ENCODE measurements at regions not wholly inside any gene's neighbourhood (a gene's known extent, or its start where the extent isn't known, plus 50 kb on each side); places are given as distances from the start of the nearest gene placed in this dataset.

DNA sequence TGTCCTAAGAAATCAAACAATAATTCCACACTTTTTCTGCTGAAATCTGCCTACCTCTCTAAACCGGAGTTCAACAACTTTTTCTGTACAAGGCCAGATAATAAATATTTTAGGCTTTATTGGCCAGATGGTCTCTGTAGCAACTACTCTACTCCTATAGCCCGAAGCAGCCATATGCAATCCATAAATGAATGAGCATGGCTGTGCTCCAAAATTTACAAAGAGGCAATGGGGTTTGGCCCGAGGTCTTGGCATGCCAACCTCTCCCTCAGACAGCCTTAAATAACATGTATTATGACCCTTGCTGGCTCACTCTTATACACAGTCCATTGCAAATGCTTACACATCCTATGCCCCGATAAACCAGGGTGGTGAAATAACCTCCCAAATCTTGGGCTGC lies 98.6 kb upstream of the GPM6A start:
- TF ChIP-seq, protein P1, sequence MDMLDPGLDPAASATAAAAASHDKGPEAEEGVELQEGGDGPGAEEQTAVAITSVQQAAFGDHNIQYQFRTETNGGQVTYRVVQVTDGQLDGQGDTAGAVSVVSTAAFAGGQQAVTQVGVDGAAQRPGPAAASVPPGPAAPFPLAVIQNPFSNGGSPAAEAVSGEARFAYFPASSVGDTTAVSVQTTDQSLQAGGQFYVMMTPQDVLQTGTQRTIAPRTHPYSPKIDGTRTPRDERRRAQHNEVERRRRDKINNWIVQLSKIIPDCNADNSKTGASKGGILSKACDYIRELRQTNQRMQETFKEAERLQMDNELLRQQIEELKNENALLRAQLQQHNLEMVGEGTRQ (CRISPR knock-in tag; IDR thresholded peaks at IDR 0.05) = no peak
- TF ChIP-seq NFE2L1 (CRISPR knock-in tag; IDR thresholded peaks at IDR 0.05) (no peak), ZBTB21 (CRISPR knock-in tag; IDR thresholded peaks at IDR 0.05; ENCODE audit: borderline replicate concordance) (no peak), FOXK1 (CRISPR knock-in tag; IDR thresholded peaks at IDR 0.05) (no peak), MYBL2 (CRISPR knock-in tag; IDR thresholded peaks at IDR 0.05) (no peak)
- TF ChIP-seq, protein P2, sequence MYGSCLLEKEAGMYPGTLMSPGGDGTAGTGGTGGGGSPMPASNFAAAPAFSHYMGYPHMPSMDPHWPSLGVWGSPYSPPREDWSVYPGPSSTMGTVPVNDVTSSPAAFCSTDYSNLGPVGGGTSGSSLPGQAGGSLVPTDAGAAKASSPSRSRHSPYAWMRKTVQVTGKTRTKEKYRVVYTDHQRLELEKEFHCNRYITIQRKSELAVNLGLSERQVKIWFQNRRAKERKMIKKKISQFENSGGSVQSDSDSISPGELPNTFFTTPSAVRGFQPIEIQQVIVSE (CRISPR knock-in tag; IDR thresholded peaks at IDR 0.05; ENCODE audit: borderline replicate concordance) = no peak
- no peaks in the 10 kb centered on the region for H3K36me3 Mint-ChIP-seq
- no peaks in the 10 kb centered on the region for H3K27me3 Mint-ChIP-seq (ENCODE audit: low read depth)
- H3K27ac Mint-ChIP-seq = no peak overlapping the region
- ChIA-PET POLR2A (no interaction called here), CTCF (no interaction called here)
- ATAC-seq (no peak), DNase-seq (ENCODE audit: low spot score) (no peak)
- no peak overlapping the region for H3K4me3 Mint-ChIP-seq
- H3K9me3 Mint-ChIP-seq = no peaks in the 10 kb centered on the region
- peaks cover 16% of the 10 kb centered on the region for H3K4me1 Mint-ChIP-seq

DNA sequence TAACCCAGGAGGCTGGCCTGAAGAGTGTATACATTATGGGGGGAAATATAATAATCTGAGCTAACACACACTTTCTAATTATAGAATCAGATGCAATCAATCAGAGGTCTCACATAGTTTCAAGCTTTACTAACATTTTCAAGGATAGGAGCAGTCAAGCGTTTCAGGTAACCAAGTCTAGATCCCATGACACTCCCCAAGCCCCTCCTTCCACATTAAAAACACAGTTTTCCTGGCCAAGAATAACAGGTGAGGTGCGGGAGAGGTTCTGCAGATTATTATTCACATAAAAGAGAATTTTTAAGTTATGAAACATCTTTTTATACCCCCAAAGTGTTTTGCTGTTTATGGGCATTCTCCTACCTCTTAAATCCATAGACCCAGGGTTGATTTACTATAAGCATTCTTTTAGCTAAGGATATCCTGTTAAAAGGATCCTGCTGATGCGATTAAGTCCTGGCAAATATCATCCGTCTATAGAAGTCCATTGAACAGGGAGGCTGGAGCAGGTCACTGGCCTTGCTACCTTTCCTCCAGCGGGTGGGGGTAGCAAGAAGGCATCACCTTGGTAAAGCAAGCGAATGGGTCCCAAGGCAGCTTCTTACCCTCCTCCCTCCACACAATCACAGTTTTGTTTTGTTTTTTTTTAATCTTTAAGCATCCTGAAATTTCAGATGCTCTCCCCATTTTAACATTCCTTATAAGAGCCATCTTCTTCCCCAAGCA lies 104.7 kb upstream of the GPM6A start:
- TF ChIP-seq, protein P3, sequence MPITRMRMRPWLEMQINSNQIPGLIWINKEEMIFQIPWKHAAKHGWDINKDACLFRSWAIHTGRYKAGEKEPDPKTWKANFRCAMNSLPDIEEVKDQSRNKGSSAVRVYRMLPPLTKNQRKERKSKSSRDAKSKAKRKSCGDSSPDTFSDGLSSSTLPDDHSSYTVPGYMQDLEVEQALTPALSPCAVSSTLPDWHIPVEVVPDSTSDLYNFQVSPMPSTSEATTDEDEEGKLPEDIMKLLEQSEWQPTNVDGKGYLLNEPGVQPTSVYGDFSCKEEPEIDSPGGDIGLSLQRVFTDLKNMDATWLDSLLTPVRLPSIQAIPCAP (CRISPR knock-in tag; IDR thresholded peaks at IDR 0.05) = no peak
- no peak for TF ChIP-seq NR1H2 (CRISPR knock-in tag; IDR thresholded peaks at IDR 0.05)
- TF ChIP-seq, protein P4, sequence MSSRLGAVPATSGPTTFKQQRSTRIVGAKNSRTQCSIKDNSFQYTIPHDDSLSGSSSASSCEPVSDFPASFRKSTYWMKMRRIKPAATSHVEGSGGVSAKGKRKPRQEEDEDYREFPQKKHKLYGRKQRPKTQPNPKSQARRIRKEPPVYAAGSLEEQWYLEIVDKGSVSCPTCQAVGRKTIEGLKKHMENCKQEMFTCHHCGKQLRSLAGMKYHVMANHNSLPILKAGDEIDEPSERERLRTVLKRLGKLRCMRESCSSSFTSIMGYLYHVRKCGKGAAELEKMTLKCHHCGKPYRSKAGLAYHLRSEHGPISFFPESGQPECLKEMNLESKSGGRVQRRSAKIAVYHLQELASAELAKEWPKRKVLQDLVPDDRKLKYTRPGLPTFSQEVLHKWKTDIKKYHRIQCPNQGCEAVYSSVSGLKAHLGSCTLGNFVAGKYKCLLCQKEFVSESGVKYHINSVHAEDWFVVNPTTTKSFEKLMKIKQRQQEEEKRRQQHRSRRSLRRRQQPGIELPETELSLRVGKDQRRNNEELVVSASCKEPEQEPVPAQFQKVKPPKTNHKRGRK (CRISPR knock-in tag; IDR thresholded peaks at IDR 0.05; ENCODE audit: borderline replicate concordance) = no peak
- TF ChIP-seq ZBTB21 (CRISPR knock-in tag; IDR thresholded peaks at IDR 0.05; ENCODE audit: borderline replicate concordance) = no peak
- TF ChIP-seq OVOL2 (CRISPR knock-in tag; IDR thresholded peaks at IDR 0.05; ENCODE audit: borderline replicate concordance) = no peak
- no peak for TF ChIP-seq ZNF138 (CRISPR knock-in tag; conservative IDR thresholded peaks at IDR 0.05)
- TF ChIP-seq, protein P5, sequence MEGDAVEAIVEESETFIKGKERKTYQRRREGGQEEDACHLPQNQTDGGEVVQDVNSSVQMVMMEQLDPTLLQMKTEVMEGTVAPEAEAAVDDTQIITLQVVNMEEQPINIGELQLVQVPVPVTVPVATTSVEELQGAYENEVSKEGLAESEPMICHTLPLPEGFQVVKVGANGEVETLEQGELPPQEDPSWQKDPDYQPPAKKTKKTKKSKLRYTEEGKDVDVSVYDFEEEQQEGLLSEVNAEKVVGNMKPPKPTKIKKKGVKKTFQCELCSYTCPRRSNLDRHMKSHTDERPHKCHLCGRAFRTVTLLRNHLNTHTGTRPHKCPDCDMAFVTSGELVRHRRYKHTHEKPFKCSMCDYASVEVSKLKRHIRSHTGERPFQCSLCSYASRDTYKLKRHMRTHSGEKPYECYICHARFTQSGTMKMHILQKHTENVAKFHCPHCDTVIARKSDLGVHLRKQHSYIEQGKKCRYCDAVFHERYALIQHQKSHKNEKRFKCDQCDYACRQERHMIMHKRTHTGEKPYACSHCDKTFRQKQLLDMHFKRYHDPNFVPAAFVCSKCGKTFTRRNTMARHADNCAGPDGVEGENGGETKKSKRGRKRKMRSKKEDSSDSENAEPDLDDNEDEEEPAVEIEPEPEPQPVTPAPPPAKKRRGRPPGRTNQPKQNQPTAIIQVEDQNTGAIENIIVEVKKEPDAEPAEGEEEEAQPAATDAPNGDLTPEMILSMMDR (IDR thresholded peaks at IDR 0.05) = no peak
- TF ChIP-seq, protein P6, sequence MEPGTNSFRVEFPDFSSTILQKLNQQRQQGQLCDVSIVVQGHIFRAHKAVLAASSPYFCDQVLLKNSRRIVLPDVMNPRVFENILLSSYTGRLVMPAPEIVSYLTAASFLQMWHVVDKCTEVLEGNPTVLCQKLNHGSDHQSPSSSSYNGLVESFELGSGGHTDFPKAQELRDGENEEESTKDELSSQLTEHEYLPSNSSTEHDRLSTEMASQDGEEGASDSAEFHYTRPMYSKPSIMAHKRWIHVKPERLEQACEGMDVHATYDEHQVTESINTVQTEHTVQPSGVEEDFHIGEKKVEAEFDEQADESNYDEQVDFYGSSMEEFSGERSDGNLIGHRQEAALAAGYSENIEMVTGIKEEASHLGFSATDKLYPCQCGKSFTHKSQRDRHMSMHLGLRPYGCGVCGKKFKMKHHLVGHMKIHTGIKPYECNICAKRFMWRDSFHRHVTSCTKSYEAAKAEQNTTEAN (CRISPR knock-in tag; IDR thresholded peaks at IDR 0.05) = no peak
- TF ChIP-seq, protein P7, sequence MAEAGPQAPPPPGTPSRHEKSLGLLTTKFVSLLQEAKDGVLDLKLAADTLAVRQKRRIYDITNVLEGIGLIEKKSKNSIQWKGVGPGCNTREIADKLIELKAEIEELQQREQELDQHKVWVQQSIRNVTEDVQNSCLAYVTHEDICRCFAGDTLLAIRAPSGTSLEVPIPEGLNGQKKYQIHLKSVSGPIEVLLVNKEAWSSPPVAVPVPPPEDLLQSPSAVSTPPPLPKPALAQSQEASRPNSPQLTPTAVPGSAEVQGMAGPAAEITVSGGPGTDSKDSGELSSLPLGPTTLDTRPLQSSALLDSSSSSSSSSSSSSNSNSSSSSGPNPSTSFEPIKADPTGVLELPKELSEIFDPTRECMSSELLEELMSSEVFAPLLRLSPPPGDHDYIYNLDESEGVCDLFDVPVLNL (CRISPR knock-in tag; IDR thresholded peaks at IDR 0.05; ENCODE audit: borderline replicate concordance, low read depth) = no peak
- TF ChIP-seq JAZF1 (CRISPR knock-in tag; IDR thresholded peaks at IDR 0.05) = no peak
- TF ChIP-seq TEAD1 (CRISPR knock-in tag; IDR thresholded peaks at IDR 0.05) = no peak
- no peak for TF ChIP-seq GABPB1 (CRISPR knock-in tag; IDR thresholded peaks at IDR 0.05)
- DNase-seq (ENCODE audit: low spot score) (no peak), ATAC-seq (peak; percentile 80)
- POLR2A ChIA-PET = no interaction called here
- Mint-ChIP-seq H3K4me1 (peaks cover 36% of the 10 kb centered on the region), H3K9me3 (no peaks in the 10 kb centered on the region), H3K4me3 (no peak overlapping the region), H3K27ac (no peak overlapping the region), H3K27me3 (ENCODE audit: low read depth) (no peaks in the 10 kb centered on the region), H3K36me3 (no peaks in the 10 kb centered on the region)
- CTCF ChIA-PET = interaction anchor here (0.7 kb wide), 1 partner anchor 11 kb away, joined by 3 read pairs; no protein-coding TSS in a partner anchor

All from WTC11 (cell line).